ENCODE measurements at regions not wholly inside any gene's neighbourhood (a gene's known extent, or its start where the extent isn't known, plus 50 kb on each side); places are given as distances from the start of the nearest gene placed in this dataset.
A peak's percentile ranks its signal among the peaks of the same experiment; 100 is the strongest.

GRCh38 chr17:59451706-59452105 is 113.7 kb upstream of the DHX40 start:
- DNase-seq: no peak

DNA sequence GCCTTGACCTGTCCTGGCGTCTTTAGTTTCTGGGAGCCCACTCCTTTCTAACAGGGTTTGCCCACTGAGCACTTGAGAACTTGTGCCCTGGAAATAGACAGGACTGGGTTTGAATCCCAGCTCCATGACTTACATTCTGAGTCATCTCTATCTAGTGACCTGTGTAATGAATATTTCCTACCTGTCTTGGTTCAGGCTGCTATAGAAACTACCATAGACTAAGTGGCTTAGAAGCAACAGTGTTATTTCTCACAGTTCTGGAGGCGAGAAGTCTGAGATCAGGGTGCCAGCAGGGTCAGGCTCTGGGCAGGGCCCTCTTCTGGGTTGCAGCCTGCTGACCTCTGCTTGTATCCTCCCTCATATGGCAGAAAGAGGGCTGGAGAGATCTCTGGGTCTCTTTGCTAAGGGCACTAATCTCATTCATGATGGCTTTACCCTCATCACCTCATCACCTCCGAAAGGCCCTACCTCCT is 110.7 kb upstream of the DHX40 start:
- no peak for DNase-seq

DNA sequence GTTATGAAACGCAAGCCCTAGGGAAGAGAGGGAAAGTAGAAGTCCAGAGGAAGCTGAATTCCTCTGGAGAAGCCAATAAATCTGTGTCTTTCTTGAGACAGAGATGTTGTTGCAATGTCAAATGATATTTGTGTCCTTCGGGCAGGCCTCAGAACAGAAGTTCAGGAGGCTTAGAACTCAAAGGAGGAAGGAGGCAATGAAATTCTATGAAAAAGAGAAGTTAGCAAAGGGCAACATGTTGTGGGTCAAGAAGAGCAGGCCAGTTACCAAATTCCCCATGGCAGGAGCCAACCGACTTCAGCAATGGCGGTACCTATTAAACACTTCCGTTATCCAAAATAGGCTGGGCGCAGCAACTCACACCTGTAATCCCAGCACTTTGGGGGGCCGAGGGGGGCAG is 109.0 kb upstream of the DHX40 start:
- DNase-seq: no peak

GRCh38 chr17:59456923-59457615 is 108.3 kb upstream of the DHX40 start:
- DNase-seq: no peak

GRCh38 chr17:59462385-59462784 is 103.0 kb upstream of the DHX40 start:
- DNase-seq: no peak

DNA sequence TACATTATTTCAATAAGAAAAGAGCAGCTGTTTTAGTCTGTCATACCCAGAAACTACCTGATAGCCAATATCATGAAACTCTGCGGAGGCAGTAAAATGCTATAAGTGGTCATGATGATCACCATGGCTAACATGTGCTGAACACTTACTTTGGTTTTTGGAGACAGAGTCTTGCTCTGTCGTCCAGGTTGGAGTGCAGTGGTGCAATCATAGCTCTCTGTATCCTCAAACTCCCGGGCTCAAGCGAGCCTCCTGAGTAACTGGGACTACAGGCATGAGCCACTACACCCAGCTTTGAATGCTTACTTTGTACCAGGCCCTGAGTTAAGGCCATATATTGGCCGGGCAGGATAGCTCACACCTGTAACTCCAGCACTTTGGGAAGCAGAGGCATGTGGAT is 101.2 kb upstream of the DHX40 start:
- DNase-seq: no peak

DNA sequence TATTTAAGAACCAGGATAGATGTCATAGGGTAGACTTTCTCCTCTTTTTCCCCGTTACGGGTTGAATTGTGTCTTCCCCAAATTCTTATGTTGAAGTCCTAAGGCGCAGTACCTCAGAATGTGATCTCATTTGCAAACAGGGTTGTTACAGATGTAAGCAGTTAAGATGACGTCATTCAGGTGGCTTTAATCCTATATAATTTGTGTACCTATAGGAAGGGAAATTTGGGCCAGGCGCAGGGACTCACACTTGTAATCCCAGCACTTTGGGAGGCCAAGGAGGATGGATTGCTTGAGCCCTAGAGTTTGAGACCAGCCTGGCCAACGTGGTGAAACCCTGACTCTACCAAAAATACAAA is 99.5 kb upstream of the DHX40 start:
- no peak for DNase-seq

DNA sequence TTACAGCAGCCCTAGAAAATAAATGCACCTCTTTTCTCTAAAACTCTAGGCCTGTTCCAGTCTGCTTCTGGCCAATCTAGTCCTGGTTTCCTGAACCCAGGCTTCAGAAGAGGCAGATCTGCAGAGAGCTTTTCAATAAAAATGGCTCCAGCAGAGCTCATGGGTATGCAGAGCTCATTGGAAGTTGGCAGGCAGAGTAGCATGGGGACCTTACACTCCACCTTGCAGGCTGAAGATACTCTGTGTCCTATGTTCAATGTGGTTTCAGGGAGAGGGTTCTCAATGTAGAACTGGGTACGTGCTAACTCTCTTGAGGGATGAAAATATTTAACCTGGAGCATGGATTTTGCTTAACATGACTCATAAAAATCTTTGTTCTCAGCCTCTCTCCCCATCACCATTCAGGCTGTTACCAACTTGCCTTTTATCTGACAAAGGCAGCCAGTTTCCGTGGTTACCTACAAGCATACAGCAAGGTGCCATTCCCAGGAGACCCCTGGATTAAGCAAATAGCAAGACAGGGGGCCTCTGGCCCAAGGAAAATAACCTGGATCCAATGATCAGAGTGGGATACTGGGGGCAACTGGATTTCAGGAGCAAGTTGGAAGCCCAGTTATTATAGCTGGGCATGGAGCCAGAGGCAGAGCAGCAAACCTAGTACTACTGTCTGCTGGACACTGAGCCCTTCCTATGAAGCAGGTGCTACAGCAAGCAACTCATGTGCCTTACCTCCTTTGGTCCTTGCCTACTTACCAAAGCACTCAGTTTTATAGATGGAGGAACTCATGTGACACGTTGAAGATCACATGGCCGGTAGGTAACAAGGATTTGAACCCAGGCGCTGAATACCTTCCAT is 98.2 kb upstream of the DHX40 start:
- no peak for DNase-seq

GRCh38 chr17:59469786-59470485 is 95.5 kb upstream of the DHX40 start:
- DNase-seq: no peak

GRCh38 chr17:59470624-59471297 is 94.6 kb upstream of the DHX40 start:
- peak; percentile 35 for DNase-seq

DNA sequence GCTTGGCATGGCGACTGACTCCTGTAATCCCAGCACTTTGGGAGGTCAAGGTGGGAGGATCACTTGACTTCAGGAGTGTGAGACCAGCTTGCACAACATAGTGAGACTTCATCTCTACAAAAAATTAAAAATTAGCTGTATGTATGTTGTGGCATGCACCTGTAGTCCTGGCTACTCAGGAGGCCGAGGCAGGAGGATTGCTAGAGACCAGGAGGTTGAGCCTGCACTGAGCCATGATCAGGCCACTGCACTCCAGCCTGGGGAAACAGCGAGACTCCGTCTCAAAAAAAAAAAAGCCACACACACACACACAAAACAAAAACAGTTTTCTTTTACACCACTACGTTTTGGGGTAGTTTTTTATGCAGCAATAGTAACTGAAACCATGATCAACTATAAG is 89.0 kb upstream of the DHX40 start:
- no peak for DNase-seq

- DNase-seq: no peak
Measured at GRCh38 chr17:59479141-59479540, 86.3 kb upstream of the DHX40 start.

DNA sequence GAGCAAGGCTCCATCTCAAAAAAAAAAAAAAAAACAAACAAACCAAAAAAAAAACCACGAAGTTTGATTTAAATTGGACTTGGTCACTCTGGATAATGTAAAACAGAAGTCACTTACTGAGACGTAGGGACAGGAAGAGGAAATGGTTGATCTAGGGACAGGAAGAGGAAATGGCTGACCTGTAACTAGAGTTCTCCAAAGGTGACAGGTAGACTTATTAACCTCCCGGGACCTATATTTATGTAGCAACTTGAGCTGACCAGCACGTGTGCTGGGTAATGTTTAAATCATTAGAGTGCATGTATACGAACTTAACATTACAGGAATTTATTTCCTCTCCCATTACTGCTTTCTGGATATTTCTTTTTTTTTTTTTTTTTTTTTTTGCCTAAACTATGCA is 81.5 kb upstream of the DHX40 start:
- DNase-seq: no peak

DNA sequence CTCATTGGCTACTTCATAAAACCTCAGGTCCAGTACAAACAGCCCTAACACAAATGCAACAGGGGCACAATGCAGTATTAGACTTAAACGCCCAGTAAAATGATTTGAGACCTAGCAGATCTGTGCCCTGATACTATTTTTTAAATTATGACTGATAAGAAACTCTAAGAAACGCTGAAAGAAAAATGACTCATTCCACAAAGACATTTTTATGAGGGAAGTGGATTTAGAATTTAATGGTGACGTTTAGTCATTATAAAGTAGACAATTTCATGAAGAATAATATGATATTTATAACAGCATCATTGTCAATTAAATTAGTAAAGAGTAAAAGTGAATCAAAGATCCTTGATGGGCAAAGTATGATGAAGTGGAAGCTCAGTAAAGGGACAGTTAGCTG is 80.4 kb upstream of the DHX40 start:
- no peak for DNase-seq

DNA sequence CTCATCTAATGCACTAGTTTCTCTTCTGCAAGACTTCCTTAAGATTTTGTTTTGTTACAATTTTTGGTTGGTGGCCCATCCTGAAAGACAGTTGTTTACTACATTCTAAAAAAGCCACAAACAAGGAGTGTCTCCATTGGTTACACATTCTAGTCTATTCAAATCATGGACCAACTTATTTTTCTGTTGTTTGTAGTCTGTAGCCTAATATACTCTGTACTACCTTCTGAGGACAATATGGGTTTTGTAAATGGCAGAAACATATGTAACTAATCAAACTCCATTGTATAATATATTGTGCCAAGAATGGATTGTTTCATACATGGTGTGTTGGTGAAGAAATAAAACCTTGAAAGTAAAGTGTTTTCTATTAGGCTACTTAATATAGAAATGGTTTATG is 79.5 kb upstream of the DHX40 start:
- DNase-seq: no peak

DNA sequence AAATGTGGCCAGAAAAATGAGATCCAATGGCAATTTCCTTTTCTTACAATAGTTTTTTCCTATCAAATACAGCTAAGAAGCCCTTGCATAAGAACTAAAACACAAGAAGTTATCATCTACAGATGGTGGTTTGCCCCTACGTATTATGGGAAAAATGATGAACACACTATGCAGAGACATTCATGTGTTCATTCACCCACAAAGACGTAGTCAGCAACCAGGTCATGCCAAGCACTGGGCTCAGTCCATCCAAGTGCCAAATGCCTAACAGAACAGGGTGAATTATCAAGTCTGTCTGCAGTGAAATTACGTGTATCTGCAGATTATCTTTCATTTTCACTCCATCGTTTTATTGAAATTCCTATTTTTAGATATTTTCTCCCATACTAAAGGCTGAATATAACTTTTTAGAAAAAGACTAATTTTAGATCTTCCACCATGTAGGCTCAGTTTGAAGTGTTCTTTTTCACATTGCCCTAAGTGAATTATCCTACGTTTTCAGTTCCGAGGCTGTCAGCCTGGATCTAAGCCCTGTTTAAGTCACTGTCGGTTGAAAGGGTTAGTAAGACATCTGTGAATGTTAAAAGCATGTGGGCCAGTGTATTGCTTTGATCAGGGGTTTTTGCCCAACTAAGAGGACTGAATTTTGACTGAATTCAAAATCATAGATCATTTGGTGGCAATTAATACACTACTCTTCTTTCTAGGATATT is 78.1 kb upstream of the DHX40 start:
- no peak for DNase-seq

DNA sequence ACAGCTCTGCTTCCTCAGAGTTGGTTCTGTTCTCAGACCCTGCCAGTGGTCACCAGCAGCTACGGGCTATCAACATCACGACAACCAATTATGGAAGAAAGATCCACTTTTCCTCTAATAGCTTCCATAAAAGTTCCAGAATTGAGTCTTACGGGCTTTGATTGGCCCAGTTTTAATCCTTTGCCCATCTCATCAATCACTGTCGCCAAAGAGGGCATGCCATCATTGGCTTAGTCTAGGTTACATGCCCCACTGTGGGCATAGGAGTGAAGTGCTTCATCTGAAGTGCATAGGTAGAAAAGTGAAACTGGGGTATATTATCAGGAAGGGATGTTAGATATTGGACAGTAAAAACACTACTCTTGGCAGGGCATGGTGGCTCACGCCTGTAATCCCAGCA is 76.6 kb upstream of the DHX40 start:
- DNase-seq: no peak

GRCh38 chr17:59490216-59490615 is 75.2 kb upstream of the DHX40 start:
- DNase-seq: peak; percentile 50

DNA sequence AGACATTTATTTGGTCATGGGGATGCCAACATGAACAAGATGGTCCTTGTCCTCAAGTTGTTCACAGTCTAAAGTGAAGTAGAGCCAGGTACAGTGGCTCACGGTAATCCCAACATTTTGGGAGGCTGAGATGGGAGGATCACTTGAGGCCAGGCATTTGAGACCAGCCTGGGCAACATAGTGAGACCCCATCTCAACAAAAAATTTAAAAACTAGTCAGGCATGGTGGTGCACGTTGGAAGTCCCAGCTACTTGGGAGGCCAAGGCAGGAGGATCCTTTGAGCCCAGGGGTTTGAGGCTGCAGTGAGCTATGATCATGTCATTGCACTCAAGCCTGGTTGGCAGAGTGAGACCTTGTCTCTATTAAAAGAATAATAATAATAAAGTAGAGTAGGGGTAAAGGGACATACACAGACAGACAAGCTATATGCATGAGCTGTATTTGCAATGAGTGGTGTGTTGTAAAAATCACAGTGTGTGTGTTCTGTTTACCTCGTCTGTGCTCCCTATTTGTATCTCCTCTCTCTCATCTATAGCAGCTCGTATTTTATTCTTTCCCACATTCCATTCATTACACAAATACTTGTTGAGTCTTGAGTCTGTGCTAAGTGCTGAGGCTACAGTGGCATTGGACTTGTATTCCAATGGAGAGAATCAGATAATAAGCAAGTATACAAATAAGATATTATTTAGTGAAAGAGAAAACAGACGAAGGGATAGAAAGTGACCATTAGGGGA is 73.9 kb upstream of the DHX40 start:
- DNase-seq: peak; percentile 18

DNA sequence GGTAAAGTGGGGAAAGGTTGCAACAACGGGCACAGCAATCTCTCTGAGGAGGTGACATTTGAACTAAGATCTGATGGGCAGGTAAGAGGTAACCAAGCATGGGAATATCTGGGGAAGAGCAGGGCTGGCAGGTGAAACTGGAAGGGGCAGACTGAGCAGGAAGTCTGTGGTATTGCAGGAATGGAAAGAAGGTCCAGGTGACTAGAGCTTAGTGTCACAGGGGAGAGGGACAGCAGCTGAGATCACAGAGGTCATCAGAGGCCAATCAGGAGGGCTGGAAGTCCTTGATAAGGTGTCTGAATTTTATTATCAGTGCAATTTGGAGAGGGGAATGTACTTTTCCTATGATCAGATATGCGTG is 73.3 kb upstream of the DHX40 start:
- no peak for DNase-seq

GRCh38 chr17:59493867-59494266 is 71.5 kb upstream of the DHX40 start:
- DNase-seq: no peak
